HCEC 1CT (cell line): ENCODE measurements at regions not wholly inside any gene's neighbourhood (a gene's known extent, or its start where the extent isn't known, plus 50 kb on each side); places are given as distances from the start of the nearest gene placed in this dataset.
"Not testable (repeated sequence)": the region's sequence is repeated elsewhere in the genome, so short reads cannot be mapped to it uniquely, and the experiment has no call there.

Experiments
- DNase-seq: peaks from one replicate; pipeline ENCODE4 v3.0.0-alpha.2; 2017

DNA sequence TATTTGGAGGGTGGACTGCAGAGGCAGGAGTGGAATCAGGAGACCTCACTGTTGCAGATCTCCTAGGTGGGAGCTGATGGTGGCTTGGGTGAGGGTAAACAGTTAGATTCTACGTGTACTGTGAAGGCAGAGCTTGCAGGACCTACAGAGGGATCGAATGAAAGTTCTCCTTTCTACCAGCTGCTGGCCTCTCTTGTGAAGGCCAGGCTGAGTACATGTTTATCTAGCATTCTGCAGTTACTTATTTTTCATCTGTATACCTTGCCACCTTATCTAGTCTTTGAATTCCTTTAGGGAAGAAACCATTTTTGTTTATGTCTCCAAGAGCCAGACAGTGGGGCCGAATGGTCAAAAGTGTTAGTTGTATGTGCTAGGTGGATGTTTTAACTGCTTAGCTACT lies 57.6 kb downstream of the PTTG1 start:
- DNase-seq, result no peak

DNA sequence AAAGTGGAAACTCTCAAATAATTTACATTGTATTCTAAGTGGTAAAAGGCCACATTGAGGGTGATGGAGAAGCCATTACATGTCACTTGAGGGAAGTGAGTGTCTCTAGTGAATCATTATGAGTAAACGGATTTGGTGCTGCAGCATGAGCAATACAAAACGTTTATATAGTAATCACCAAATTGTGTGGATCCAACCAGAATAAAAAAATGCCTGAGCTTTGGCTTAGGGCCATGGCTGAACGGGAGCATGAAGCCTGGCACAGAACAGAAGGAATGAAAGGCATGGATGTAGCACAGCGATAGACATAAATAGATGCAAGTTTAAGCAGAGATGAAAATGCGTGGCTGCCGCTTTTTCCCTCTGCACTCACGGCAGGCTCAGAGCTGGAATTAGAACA lies 58.3 kb downstream of the PTTG1 start:
- peak; percentile 81 for DNase-seq

DNA sequence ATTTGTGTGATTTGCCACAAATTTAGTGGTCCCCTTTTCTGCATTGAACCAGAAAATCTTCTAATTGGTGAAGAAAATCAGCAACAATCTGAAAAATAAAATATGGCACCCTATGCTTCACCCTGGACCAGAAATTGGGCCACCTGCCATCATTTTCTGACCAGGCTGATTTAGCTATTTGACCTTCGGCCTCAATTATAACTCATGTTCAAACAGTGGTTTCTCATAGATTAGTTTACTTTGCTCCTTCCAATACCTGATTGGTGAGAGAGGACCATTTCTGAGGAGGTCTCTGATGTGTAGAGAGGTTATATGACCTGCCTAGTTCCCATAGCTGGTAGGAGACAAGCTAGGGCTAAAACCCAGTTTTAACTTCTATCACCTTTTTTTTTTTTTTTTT lies 59.0 kb downstream of the PTTG1 start:
- no peak for DNase-seq

DNA sequence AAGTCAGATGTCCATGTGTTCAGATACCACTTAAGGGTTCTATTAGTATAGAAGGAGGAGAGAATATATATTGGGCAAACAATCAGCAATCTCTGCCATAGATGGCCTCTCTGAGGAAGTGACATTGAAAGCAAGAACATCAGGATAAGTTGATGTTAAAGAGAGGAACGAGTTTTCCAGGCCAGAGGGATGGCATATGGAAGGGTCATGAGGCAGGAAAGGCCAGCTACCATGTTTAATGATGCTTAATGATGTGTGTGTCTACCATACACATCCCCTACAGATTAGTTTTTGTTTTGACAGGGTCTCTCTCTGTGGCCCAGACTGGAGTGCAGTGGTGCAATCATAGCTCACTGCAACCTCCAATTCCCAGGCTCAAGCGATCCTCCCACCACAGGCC lies 63.0 kb downstream of the PTTG1 start:
- DNase-seq, result no peak

DNA sequence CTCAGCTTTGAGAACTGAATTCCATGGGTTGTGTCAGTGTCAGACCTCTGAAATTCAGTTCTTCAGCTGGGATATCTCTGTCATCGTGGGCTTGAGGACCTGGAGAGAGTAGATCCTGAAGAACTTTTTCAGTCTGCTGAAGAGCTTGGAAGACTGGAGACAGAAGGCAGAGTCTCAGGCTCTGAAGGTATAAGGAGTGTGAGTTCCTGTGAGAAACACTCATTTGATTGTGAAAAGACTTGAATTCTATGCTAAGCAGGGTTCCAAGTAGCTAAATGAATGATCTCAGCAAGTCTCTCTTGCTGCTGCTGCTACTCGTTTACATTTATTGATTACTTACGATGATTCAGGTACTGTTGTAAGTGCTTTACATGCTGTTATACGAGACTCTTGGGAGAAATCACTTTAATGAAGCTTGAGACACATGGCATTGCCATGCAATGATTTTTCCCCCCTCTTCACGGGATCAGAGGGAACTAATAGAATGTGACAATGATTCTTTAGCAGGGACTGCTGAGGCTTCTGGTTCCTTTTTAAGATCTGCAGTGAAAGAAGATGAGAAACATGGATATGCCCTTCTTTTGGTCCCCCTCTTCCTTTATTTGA lies 63.8 kb downstream of the PTTG1 start:
- DNase-seq, result no peak

DNA sequence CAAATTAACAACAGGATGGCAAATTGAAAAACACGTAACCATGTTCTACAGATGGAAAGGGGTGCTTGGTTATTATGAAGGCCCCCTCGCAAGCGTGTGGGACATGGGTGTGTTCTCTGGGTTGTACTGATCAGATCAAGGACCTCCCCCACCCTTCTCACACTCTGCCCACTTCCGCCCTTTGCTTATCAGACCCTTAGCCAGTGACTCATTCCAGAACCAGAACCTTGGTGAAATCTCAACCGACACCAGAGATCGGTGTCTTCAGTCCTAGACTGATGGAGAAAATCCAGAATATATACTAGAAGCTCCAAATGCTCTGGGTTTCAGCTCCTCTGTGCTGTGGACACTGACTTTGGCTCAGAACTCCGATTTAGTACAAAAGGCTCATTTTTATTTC lies 64.9 kb downstream of the PTTG1 start:
- DNase-seq, result no peak

DNA sequence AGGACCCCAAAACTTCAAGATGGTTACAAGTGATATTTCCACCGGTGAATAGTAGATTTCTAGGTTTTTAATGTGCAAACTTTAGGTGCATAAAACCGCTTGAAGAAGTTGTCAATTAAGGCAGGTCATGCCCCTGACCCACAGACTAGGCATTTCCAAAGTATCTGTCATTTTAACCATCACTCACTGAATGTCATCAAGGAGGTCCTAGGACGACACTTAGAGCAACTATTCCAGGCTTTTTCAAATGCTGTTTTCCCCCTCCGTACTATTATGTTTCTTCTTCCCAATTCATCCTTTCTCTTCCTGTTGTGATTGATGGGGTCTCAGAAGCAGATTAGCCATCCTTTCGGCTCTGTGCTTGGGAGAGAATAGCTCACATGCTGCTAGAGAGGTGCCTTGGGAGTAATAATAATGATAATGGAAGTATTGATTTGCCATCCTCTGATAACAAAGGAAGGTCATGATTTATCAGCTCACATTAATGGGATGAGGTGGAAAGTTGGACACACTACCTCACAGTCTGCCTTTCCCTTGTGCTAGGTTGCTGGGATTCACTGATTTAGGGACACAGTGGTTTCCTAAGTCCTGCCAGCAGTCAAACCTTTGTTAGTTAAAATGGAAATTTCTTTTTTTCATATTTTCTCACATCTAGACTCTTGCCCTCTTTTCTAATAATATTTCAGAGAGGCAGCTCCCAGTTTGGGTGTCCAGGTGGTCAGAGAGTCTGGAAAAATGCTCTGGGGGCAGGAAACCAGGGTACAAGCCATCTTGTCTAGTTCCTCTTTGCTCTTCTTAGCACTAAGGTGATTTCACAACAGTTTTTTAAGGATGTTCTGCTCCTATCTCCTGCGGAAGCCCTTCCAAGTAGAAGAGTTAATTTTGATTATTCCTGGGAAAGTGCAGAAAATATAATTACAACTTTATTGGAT lies 67.0 kb downstream of the PTTG1 start:
- DNase-seq, result no peak

DNA sequence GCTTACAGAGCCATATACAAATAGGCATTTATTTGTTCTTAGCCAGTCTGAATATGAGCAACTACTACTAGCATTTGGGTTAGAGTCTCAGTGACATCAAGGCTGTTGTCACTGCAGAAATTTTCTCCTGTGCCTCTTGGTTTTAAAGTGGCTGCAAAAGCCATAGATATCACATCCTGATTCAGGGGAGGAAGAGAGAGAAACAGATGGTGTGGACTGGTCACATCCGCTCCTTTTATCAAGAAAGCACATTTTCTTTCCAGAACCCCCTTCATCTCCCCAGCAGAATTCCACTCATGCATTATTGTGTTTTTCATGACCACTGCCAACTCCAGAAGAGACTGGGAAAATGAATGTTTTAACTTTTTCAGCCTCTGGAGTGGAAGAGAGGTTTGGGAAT lies 69.8 kb downstream of the PTTG1 start:
- no peak for DNase-seq

DNA sequence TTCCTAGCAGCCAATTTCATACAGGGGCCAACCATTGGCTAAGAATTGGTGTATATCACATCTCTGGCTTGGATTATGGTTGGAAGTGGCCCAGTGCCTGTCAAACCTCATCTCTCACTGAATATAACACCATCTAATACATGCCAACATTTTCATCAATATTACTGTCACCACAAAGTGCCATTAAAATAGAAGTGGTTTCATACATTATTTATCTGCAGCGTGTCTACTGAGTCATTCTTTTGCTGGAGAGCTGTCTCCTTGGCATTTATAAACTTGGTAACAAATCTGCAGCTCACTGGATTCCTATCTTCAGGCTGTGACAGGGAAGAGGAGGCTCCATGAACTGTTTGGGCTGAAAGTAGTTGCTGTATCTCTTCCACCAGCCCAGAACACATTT lies 70.9 kb downstream of the PTTG1 start:
- DNase-seq, result no peak

DNA sequence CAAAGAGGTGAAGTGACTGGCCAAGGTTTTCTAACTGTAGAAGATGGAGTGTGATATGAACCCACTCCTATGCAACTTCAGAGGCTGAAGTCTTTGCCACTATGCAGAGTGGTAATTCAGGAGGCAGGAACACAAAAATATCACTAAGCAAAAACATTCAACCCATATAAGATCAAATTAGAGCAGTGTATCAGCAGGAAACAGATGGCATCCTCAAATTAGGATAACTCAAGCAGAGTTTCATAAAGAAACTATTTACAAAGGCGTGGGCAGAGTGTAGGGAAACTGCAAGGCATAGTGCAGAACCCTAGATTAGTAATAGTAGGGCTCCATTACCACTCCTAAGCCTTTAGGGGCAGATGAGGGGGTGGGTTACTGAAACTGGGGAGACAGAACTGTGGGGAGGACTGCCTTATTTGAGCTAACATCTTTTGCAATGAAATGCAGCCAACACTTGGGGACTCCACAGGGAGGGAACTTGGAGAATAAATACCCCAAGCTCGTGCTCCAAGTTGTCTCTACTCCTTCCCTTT lies 72.2 kb downstream of the PTTG1 start:
- no peak for DNase-seq

DNA sequence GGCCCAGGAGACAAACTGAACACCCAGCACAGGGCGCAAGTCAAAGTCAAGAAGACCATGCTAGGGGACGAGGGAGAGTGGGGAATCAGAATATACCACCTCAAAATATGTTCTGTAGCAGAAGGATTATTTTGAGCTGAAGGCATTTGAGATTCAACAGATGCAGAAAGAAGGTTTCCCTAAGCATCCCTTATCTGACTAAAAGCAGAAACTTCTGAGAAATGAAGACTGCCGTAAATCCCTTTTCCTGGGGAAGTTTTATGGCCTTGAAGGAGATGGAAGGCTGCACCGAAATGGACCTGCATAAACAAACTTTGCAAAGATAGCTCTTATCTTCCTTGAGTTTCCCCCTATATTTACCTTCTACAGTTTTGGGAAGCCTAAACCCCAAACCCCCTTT lies 72.8 kb downstream of the PTTG1 start:
- DNase-seq, result no peak

DNA sequence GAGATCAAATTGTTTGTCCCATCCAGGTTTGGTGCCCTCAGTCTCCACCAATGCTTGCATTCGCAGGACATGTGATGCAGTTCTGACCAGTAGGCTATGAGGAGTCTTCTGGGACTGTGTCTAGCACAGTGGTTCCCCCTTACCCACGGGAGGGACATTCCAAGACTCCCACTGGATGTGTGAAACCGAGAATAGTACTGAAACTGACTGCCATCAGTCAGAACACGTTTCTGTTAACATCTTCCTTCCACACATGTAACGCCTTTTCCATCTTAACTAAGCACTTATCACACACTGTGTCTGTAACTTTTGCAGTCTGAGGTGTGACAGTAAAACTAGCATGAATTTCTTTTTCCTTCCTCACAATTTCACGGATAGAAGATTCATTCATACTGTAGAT lies 74.7 kb downstream of the PTTG1 start:
- DNase-seq, result no peak

DNA sequence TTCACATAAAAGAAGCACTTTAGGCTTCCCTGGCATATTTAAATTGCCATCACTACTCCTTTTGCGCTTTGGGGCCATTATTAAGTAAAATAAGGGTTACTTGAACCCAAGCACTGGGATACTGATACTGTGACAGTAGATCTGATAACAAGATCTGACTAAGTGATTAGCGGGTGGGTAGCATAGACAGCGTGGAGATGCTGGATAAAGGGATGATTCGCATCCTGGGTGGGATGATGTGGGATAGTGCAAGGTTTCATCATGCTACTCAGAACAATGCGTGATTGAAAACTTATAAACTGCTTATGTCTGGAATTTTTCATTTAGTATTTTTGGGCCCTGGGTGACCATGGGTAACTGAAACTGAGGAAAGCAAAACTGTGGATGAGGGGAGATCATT lies 75.1 kb downstream of the PTTG1 start:
- no peak for DNase-seq

DNA sequence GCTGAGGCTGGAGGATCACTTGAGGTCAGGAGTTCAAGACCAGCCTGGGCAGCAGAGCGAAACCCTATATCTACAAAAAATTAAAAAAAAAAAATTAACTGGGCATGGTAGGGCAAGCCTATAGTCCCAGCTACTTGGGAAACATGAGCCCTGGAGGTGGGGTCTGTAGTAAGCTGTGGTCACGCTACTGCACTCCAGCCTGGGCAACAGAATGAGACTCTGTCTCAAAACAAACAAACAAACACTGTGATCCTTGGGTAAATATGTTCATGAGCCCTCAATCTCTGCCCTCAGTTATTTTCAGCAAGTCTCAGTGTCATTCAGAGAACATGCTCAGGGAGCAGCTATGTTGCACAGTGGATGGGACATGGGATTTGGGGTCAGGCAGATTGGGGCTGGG lies 76.2 kb downstream of the PTTG1 start:
- DNase-seq, result no peak

DNA sequence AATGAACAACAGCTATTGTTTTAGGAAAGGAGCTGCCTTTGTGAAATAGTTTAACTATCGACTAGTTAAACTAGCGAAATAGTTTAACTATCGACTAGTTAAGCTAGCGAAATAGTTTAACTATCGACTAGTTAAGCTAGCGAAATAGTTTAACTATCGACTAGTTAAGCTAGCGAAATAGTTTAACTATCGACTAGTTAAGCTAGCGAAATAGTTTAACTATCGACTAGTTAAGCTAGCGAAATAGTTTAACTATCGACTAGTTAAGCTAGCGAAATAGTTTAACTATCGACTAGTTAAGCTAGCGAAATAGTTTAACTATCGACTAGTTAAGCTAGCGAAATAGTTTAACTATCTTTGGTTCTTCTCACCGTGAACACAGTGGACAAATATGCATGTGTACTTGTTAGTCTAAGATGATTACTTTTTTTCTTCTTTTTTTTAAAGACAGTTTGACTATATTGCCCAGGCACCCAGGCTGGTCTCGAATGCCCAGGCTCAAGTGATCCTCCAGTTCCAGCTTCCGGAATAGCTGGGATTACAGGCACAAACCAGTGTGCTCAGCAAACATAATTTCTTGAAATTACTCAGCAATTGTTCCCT lies 76.9 kb downstream of the PTTG1 start:
- DNase-seq, result not testable (repeated sequence)

DNA sequence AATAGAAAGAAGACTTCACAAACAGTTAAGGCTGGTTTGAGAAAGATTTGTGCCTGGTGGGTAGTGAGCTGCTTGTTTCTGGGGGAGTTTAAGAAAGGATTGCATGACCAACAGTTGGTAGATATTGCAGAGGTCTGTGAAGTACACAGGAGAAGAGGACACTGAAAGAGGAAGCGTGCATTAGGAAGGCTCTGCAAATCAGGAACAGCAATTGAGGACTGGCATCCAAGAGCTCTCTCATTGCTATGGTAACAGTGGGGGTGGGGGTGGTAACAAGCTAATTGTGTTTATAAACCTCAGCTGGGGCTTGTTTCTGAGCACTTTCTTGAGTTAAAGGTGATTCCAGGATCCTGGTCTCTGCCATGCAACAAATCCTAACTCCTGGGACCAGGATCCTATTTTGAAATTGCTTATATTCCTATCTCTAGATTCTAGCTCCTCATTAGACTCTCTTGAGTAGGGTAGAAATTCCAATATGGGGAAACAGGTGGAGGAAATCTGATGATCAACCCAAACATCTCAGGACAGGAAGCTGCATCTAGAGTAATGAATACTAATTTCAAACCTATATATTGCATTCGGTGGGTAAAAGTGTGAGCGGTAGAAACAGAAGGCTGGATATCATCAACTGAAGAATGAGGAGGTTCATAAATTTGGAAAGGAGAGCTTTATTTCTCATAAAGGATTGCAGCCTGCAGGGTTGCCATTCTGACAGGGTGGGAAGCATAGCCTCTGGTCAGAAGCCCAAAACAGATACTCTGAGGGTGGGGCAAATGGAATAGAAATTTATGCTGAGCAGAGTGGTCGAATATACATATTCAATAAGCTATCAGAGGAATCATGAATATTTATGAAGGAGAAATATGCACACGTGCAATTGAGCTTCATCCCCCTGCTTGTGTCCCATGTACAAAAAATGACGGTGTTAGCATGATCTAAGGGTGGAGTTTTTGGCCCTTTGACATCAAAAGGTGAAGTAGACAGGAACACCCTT lies 79.4 kb downstream of the PTTG1 start:
- no peak for DNase-seq

DNA sequence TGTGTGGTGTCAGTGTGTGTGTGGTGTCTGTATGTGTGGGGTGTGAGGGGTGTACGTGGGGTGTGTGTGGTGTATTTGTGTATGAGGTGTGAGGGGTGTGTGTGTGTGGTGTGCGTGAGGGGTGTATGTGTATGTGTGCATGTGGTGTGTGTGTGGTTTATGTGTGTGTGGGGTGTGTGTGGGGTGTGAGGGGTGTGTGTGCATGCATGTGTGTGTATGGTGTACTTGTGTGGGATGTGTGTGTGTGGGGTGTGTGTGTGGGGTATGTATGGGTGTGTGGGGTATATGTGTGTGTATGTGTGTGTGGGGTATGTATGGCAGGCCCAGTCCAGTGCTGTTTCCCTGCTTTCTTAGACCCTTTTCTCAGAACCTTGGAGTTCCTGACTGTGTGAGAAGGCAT lies 83.3 kb downstream of the PTTG1 start:
- DNase-seq, result no peak

DNA sequence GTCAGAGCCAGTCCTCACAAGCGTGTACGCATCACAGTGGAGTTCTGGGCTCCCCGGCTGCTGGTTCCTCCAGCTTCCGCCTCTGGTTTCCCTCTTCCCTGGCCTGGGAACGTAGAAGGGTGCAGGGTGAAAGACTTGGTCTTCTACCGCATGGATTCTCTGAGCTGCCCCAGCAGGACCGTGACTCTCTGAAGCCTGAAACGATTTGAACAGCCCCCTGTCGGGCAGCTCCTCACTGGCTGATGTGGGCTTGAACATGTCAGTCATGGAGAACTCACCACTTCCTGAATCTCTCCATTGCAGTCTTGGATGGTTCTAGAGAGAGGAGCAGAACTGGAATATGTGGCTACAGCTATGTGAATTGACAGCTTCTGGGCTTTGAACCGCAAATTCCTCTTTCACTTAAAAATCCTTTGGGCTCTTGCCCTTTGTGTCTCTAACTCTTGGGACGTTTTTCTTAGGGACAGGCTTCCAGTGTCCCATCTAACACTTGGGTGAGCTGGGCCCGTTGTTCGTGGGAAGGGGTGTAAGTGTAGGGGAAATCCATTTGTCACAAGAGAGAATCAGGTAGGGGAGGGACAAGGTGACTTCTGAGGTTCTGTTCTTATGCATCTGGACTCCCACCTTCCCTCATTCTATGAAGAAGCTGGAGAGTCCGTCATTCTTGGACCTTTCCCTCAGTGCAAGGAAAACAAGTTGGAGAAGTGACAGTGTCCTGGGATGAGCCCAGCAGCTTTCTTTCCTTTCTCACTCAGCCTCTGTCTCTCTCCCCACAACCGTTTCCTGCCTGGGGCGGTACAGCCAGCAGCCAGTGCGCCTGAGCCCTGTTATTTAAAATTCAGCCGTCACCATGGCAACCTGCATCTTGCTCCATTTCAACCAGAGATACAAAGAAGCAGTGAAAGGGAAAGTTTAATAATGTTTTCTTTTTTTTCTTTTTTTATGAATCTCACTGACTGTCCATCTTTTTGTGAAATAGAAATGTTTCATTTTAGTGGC lies 84.7 kb downstream of the PTTG1 start:
- peak; percentile 6 for DNase-seq

DNA sequence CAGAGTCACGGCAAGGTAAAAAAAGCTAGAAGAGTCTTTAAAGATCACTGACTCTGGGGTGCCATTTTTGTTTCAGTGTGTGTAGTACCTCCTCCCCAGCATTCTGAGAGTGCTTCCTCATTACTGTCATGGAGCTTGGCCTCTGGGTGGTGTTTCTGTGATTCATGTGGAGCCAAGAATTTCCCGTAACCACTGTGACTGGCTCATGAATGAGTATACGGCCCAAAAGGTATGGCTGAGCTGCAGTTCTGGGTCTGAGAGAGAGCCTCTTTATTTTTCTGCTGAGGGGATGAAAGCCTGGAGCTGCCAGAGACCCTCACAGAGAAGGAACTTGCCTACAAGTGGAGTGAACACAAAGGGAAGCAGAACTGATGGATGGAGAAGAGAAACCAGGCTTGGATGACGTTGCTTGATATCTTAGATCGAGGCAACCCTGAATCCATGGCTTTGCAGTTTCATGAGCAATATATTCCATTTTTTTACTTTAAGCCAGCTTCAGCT lies 85.6 kb downstream of the PTTG1 start:
- peak; percentile 72 for DNase-seq

DNA sequence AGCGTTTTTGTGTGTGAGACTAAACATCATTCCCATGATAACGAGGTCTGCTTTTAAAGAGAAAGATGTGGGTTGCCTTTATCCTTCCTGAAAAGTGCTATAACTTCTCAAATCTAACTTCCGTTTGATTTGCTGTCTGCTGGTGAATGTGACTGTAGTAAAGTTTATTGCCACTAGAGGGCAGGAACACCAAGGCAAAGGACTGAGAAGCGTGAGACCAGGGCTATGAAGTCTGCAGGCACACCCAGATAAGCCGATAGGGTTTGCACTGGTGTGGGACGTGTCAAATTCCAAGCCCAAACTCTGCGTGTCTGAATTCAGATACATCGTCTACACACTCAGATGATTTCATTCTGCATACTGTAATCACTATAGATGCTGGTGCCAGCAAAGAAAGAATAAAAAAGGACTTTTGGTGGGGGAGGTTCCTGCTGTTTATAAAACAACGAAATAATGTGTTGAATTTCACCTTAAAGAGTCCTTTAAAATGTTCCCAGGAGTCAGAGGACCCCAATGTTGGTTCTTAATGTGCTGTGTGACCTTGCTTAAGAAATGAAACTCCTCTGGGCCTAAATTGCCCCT lies 87.2 kb downstream of the PTTG1 start:
- DNase-seq, result peak; percentile 66
